GM23338 (cell line): ENCODE measurements at regions not wholly inside any gene's neighbourhood (a gene's known extent, or its start where the extent isn't known, plus 50 kb on each side); places are given as distances from the start of the nearest gene placed in this dataset.
A peak's percentile ranks its signal among the peaks of the same experiment; 100 is the strongest.

Experiments
- ATAC-seq: fragments of 200-7000 bp; cut with Tn5 transposase; 3 replicates; pipeline ENCODE4 v1.9.1; 2020
- DNase-seq: peaks from one replicate; pipeline ENCODE4 v3.0.0-alpha.2; 2015; ENCODE audit warnings: low spot score
- H2AFZ ChIP-seq: fragments of 200-600 bp; sonication (generic); 2 replicates; pipeline ENCODE4 v1.8.0; 2016; ENCODE audit warnings: antibody characterized with exemption, mild to moderate bottlenecking, moderate library complexity
- H3F3A ChIP-seq: fragments of 200-600 bp; sonication (generic); replicated peaks from 2 replicates; pipeline ENCODE4 v1.8.0; 2017; ENCODE audit warnings: antibody characterized with exemption, mixed run types, low read depth
- H3K27ac ChIP-seq: fragments of 200-600 bp; sonication (generic); 2 replicates; pipeline ENCODE4 v1.6.1; 2016; ENCODE audit warnings: low read depth
- H3K27me3 ChIP-seq: fragments of 200-600 bp; sonication (generic); 2 replicates; pipeline ENCODE4 v1.8.0; 2016; ENCODE audit warnings: mild to moderate bottlenecking, mixed run types, moderate library complexity; ENCODE audit not compliant: insufficient read depth
- H3K36me3 ChIP-seq: fragments of 200-600 bp; sonication (generic); 2 replicates; pipeline ENCODE4 v1.8.0; 2016; ENCODE audit warnings: mild to moderate bottlenecking; ENCODE audit not compliant: insufficient read depth
- H3K4me1 ChIP-seq: fragments of 200-600 bp; sonication (generic); 2 replicates; pipeline ENCODE4 v1.8.0; 2016; ENCODE audit warnings: mild to moderate bottlenecking, moderate library complexity; ENCODE audit not compliant: insufficient read depth
- H3K4me2 ChIP-seq: fragments of 200-600 bp; sonication (generic); 2 replicates; pipeline ENCODE4 v1.7.1; 2017; ENCODE audit warnings: mixed run types
- H3K4me3 ChIP-seq: fragments of 200-600 bp; sonication (generic); 2 replicates; pipeline ENCODE4 v1.6.1; 2016; ENCODE audit warnings: mixed run types
- H3K79me2 ChIP-seq: fragments of 200-600 bp; sonication (generic); replicated peaks from 2 replicates; pipeline ENCODE4 v1.8.0; 2017; ENCODE audit warnings: mild to moderate bottlenecking; ENCODE audit not compliant: insufficient read depth
- H3K9me2 ChIP-seq: fragments of 200-600 bp; sonication (generic); 2 replicates; pipeline ENCODE4 v1.8.0; 2017; ENCODE audit not compliant: insufficient read depth
- H4K20me1 ChIP-seq: fragments of 200-600 bp; sonication (generic); replicated peaks from 2 replicates; pipeline ENCODE4 v1.8.0; 2017; ENCODE audit warnings: mild to moderate bottlenecking; ENCODE audit not compliant: insufficient read depth
- H3K27ac Mint-ChIP-seq: 2 replicates; pipeline ENCODE4 v1.8.0; 2020; ENCODE audit warnings: inconsistent platforms, mild to moderate bottlenecking, moderate library complexity, mixed read lengths
- H3K27me3 Mint-ChIP-seq: 3 replicates; pipeline ENCODE4 v1.8.0; 2022; ENCODE audit warnings: low read depth, mild to moderate bottlenecking, moderate library complexity, mixed read lengths, inconsistent platforms; ENCODE audit not compliant: insufficient read depth, poor library complexity
- H3K36me3 Mint-ChIP-seq: 3 replicates; pipeline ENCODE4 v1.8.0; 2021; ENCODE audit warnings: low read depth, mild to moderate bottlenecking, inconsistent platforms, moderate library complexity, mixed read lengths
- H3K4me1 Mint-ChIP-seq: 3 replicates; pipeline ENCODE4 v1.8.0; 2020; ENCODE audit warnings: mild to moderate bottlenecking, inconsistent platforms, mixed read lengths
- H3K4me3 Mint-ChIP-seq: 3 replicates; pipeline ENCODE4 v1.8.0; 2021; ENCODE audit warnings: moderate library complexity, mild to moderate bottlenecking, inconsistent platforms, mixed read lengths
- H3K9me3 Mint-ChIP-seq: 3 replicates; pipeline ENCODE4 v1.8.0; 2020; ENCODE audit warnings: moderate library complexity, mild to moderate bottlenecking, inconsistent platforms, mixed read lengths
- EZH2 ChIP-seq: fragments of 200-600 bp; sonication (generic); IDR thresholded peaks from one replicate; pipeline ENCODE4 v1.8.0; 2017; ENCODE audit warnings: antibody characterized with exemption, mild to moderate bottlenecking, low read depth; ENCODE audit not compliant: unreplicated experiment
- NANOG ChIP-seq: IDR thresholded peaks from 2 replicates; pipeline ENCODE4 v1.6.1; 2016; ENCODE audit warnings: antibody characterized with exemption, borderline replicate concordance
- POLR2AphosphoS5 ChIP-seq: IDR thresholded peaks from 2 replicates; pipeline ENCODE4 v1.6.1; 2016; ENCODE audit warnings: antibody characterized with exemption, low read depth
- STAT1 ChIP-seq: IDR thresholded peaks from one replicate; pipeline ENCODE4 v1.6.1; 2016; ENCODE audit warnings: antibody characterized with exemption; ENCODE audit not compliant: unreplicated experiment
- ZNF331 ChIP-seq: fragments of 250-450 bp; sonication (Bioruptor Pico); IDR thresholded peaks from 2 replicates; pipeline ENCODE4 v1.5.0; 2020; ENCODE audit warnings: low read depth, mild to moderate bottlenecking, moderate library complexity
- ZNF462 ChIP-seq: fragments of 250-450 bp; sonication (Bioruptor Pico); IDR thresholded peaks from 2 replicates; pipeline ENCODE4 v1.5.0; 2020; ENCODE audit warnings: mild to moderate bottlenecking, moderate library complexity
- TF ChIP-seq, protein P1 (sequence below): IDR thresholded peaks from one replicate; pipeline ENCODE4 v1.6.1; 2018; ENCODE audit warnings: antibody characterized with exemption; ENCODE audit not compliant: unreplicated experiment
- TF ChIP-seq, protein P2 (sequence below), 2 experiments: fragments of 200-600 bp in 1 of 2; sonication (generic) in 1 of 2; conservative IDR thresholded peaks; 2 replicates each; pipeline versions ENCODE4 v1.5.1 to v1.6.1; 2016 to 2017; ENCODE audit warnings: antibody characterized with exemption in 2 of 2, low read depth in 2 of 2, mild to moderate bottlenecking in 2 of 2, moderate library complexity in 1 of 2

GRCh38 chrX:39652336-39652735 is 445.4 kb downstream of the BCOR start:
- TF ChIP-seq NANOG (no peak), ZNF462 (CRISPR knock-in tag) (no peak), ZNF331 (no peak), POLR2AphosphoS5 (no peak), EZH2 (no peak), STAT1 (no peak)
- TF ChIP-seq, protein P1, sequence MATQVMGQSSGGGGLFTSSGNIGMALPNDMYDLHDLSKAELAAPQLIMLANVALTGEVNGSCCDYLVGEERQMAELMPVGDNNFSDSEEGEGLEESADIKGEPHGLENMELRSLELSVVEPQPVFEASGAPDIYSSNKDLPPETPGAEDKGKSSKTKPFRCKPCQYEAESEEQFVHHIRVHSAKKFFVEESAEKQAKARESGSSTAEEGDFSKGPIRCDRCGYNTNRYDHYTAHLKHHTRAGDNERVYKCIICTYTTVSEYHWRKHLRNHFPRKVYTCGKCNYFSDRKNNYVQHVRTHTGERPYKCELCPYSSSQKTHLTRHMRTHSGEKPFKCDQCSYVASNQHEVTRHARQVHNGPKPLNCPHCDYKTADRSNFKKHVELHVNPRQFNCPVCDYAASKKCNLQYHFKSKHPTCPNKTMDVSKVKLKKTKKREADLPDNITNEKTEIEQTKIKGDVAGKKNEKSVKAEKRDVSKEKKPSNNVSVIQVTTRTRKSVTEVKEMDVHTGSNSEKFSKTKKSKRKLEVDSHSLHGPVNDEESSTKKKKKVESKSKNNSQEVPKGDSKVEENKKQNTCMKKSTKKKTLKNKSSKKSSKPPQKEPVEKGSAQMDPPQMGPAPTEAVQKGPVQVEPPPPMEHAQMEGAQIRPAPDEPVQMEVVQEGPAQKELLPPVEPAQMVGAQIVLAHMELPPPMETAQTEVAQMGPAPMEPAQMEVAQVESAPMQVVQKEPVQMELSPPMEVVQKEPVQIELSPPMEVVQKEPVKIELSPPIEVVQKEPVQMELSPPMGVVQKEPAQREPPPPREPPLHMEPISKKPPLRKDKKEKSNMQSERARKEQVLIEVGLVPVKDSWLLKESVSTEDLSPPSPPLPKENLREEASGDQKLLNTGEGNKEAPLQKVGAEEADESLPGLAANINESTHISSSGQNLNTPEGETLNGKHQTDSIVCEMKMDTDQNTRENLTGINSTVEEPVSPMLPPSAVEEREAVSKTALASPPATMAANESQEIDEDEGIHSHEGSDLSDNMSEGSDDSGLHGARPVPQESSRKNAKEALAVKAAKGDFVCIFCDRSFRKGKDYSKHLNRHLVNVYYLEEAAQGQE, result no peak
- TF ChIP-seq, protein P2, sequence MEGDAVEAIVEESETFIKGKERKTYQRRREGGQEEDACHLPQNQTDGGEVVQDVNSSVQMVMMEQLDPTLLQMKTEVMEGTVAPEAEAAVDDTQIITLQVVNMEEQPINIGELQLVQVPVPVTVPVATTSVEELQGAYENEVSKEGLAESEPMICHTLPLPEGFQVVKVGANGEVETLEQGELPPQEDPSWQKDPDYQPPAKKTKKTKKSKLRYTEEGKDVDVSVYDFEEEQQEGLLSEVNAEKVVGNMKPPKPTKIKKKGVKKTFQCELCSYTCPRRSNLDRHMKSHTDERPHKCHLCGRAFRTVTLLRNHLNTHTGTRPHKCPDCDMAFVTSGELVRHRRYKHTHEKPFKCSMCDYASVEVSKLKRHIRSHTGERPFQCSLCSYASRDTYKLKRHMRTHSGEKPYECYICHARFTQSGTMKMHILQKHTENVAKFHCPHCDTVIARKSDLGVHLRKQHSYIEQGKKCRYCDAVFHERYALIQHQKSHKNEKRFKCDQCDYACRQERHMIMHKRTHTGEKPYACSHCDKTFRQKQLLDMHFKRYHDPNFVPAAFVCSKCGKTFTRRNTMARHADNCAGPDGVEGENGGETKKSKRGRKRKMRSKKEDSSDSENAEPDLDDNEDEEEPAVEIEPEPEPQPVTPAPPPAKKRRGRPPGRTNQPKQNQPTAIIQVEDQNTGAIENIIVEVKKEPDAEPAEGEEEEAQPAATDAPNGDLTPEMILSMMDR (conservative IDR thresholded peaks at IDR 0.05; ENCODE audit: low read depth in 2 of 2), result peak; percentile 53 to 73; a peak in 3 of 4 replicates

More at GRCh38 chrX:39652336-39652735, 445.4 kb downstream of the BCOR start:
- 0 out of 2 replicates have a peak overlapping the region, but pooled peaks have one; percentile 42 for H3K4me3 ChIP-seq
- no peaks in the 10 kb centered on the region for H4K20me1 ChIP-seq
- ATAC-seq, result peak; percentile 32
- no peak overlapping the region for H3K4me3 Mint-ChIP-seq
- peak overlapping the region; percentile 52 for H3K4me2 ChIP-seq
- H3K9me3 Mint-ChIP-seq, result peaks cover 3% of the 10 kb centered on the region; the same call in 1 of the 3 replicates
- H3K4me1 ChIP-seq, result peaks cover 20% of the 10 kb centered on the region
- peaks cover 36% of the 10 kb centered on the region for H3K4me1 Mint-ChIP-seq
- no peaks in the 10 kb centered on the region for H3K79me2 ChIP-seq
- H3K36me3 Mint-ChIP-seq, result no peaks in the 10 kb centered on the region
- 0 out of 2 replicates have a peak, but pooled peaks cover 11% of the 10 kb centered on the region for H3F3A ChIP-seq
- DNase-seq, result peak; percentile 42
- H3K27ac Mint-ChIP-seq, result no peak overlapping the region
- H3K27me3 Mint-ChIP-seq, result peaks cover 8% of the 10 kb centered on the region
- H2AFZ ChIP-seq, result no peak overlapping the region
- no peaks in the 10 kb centered on the region for H3K9me2 ChIP-seq
- H3K27ac ChIP-seq, result no peak overlapping the region
- no peaks in the 10 kb centered on the region for H3K36me3 ChIP-seq
- no peaks in the 10 kb centered on the region for H3K27me3 ChIP-seq
